ENCODE measurements at regions not wholly inside any gene's neighbourhood (a gene's known extent, or its start where the extent isn't known, plus 50 kb on each side); places are given as distances from the start of the nearest gene placed in this dataset.
A peak's percentile ranks its signal among the peaks of the same experiment; 100 is the strongest.

DNA sequence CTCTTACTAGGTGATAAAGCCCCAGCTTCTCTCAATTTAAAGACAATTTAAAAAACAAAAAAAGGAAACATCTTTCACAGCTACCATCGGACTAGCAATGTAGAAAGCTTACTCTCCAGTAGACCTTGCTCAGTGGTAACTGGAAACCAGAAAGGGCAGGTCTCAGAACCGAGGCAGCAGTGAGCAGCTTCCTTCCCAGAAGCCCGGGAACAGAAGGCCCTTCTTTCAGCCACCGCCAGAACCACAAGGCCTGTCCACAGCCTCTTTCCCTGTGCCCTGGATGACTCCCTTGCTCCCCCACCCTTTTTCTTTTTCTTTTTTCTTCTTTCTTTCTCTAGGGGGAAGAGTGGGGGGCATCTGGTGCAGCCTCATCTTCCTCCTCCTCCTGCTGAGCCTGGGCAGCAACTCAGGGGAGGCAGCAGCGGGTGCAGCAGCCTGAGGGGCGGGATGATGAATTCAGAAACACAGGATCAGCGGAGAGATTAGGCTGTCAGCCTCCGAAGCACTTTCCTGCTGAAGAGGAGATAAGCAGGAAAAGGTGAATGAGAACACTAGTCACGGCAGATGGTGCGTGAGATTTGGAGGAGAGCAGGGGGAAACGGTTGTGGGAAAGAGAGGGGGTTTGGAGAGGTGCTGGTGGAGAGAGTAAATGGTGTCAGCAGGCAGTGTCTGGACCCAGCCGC, 158.5 kb downstream of the ID4 start:
- Histone ChIP-seq H3K4me1 (ENCODE audit: insufficient read depth) (no peaks in the 10 kb centered on the region), H3K27me3 (replicated peaks; ENCODE audit: insufficient read depth) (no peaks in the 10 kb centered on the region), H3K27ac (no peak overlapping the region), H3K9ac (no peak overlapping the region), H2AFZ (no peak overlapping the region), H3K4me2 (ENCODE audit: unreplicated experiment) (no peak overlapping the region), H3K79me2 (ENCODE audit: insufficient read depth) (no peaks in the 10 kb centered on the region), H4K20me1 (ENCODE audit: insufficient read depth) (no peaks in the 10 kb centered on the region), H3F3A (ENCODE audit: insufficient read depth) (no peaks in the 10 kb centered on the region), H3K9me3 (ENCODE audit: low read depth) (no peaks in the 10 kb centered on the region), H3K9me2 (ENCODE audit: insufficient read depth) (no peaks in the 10 kb centered on the region), H3K36me3 (ENCODE audit: low read depth) (no peaks in the 10 kb centered on the region), H3K4me3 (no peak overlapping the region)
- DNase-seq = no peak
- in situ Hi-C loops (cut with MboI) = no loop called here
- TF ChIP-seq EZH2 (IDR thresholded peaks at IDR 0.05; ENCODE audit: insufficient read depth, poor library complexity, severe bottlenecking) = no peak
- no peak for TF ChIP-seq EZH2phosphoT487 (IDR thresholded peaks at IDR 0.05; ENCODE audit: insufficient read depth, low read depth)
- 37 to 38% methylated on average over 12 of the region's 12 CpGs for WGBS, 2 experiments (ENCODE audit: low coverage in 1 of 2, low lambda C conversion rate in 2 of 2, missing lambda C conversion rate in 2 of 2)

DNA sequence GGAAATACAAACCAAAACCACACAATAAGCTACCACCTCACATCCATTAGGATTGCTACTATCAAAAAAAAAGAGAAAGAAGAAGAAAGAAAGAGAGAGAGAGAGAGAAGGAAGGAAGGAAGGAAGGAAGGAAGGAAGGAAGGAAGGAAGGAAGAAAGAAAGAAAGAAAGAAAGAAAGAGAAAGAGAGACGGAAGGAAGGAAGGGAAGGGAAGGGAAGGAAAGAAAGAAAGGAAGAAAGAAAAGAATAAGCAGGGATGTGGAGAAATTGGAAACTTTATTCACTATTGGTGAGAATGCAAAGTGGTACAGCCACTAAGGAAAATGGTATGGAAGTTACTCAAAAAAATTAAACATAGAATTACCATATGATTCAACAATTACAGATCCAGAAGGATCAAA, 159.9 kb downstream of the ID4 start:
- TF ChIP-seq EZH2phosphoT487 (IDR thresholded peaks at IDR 0.05; ENCODE audit: insufficient read depth, low read depth) (no peak), EZH2 (IDR thresholded peaks at IDR 0.05; ENCODE audit: insufficient read depth, poor library complexity, severe bottlenecking) (no peak)
- no peak for DNase-seq
- in situ Hi-C loops (cut with MboI) = no loop called here

DNA sequence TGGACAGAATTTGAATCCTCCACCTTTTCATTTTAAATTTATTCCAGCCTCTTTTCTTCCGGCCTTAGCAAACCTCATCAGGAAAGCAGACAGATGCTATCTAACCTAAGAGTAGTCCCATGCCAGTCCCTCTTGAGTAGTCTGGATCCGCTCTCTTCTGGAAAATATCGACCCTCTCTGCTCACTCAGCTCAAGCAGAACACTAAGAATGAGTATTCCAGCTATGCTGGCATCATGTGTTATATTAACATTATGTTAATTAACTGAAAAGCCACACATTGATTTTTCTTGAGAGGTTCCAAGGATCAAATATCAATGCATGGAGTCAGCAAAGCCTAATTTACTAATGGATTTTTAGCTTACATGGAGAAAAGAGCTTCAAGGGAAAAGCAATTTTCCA, 161.4 kb downstream of the ID4 start:
- H3K4me3 ChIP-seq = no peak overlapping the region
- in situ Hi-C loops (cut with MboI) = no loop called here
- H3K79me2 ChIP-seq (ENCODE audit: insufficient read depth) = no peaks in the 10 kb centered on the region
- no peaks in the 10 kb centered on the region for H3K4me1 ChIP-seq (ENCODE audit: insufficient read depth)
- no peak overlapping the region for H3K27ac ChIP-seq
- H2AFZ ChIP-seq = no peak overlapping the region
- no peaks in the 10 kb centered on the region for H3K27me3 ChIP-seq (replicated peaks; ENCODE audit: insufficient read depth)
- H3K36me3 ChIP-seq (ENCODE audit: low read depth) = no peaks in the 10 kb centered on the region
- no peak for TF ChIP-seq EZH2 (IDR thresholded peaks at IDR 0.05; ENCODE audit: insufficient read depth, poor library complexity, severe bottlenecking)
- no peak for TF ChIP-seq EZH2phosphoT487 (IDR thresholded peaks at IDR 0.05; ENCODE audit: insufficient read depth, low read depth)
- no peak overlapping the region for H3K9ac ChIP-seq
- no peak for DNase-seq
- no peak overlapping the region for H3K4me2 ChIP-seq (ENCODE audit: unreplicated experiment)
- no peaks in the 10 kb centered on the region for H3K9me3 ChIP-seq (ENCODE audit: low read depth)
- no peaks in the 10 kb centered on the region for H3F3A ChIP-seq (ENCODE audit: insufficient read depth)
- no peaks in the 10 kb centered on the region for H4K20me1 ChIP-seq (ENCODE audit: insufficient read depth)
- 33 to 36% methylated on average over 3 of the region's 3 CpGs for WGBS, 2 experiments (ENCODE audit: low coverage in 1 of 2, low lambda C conversion rate in 2 of 2, missing lambda C conversion rate in 2 of 2)
- no peaks in the 10 kb centered on the region for H3K9me2 ChIP-seq (ENCODE audit: insufficient read depth)

More for the DNA sequence above, 159.9 kb downstream of the ID4 start:
- Histone ChIP-seq H2AFZ (no peak overlapping the region), H3K27ac (no peak overlapping the region), H4K20me1 (ENCODE audit: insufficient read depth) (no peaks in the 10 kb centered on the region), H3K9me2 (ENCODE audit: insufficient read depth) (no peaks in the 10 kb centered on the region), H3K9ac (no peak overlapping the region), H3K79me2 (ENCODE audit: insufficient read depth) (no peaks in the 10 kb centered on the region), H3K4me3 (no peak overlapping the region), H3K9me3 (ENCODE audit: low read depth) (no peaks in the 10 kb centered on the region), H3K36me3 (ENCODE audit: low read depth) (no peaks in the 10 kb centered on the region), H3F3A (ENCODE audit: insufficient read depth) (no peaks in the 10 kb centered on the region), H3K4me2 (ENCODE audit: unreplicated experiment) (no peak overlapping the region), H3K4me1 (ENCODE audit: insufficient read depth) (no peaks in the 10 kb centered on the region), H3K27me3 (replicated peaks; ENCODE audit: insufficient read depth) (no peaks in the 10 kb centered on the region)
- 62 to 93% methylated on average over 1 of the region's 1 CpG for WGBS, 2 experiments (ENCODE audit: low coverage in 1 of 2, low lambda C conversion rate in 2 of 2, missing lambda C conversion rate in 2 of 2)

- no peaks in the 10 kb centered on the region for H3K27me3 ChIP-seq (replicated peaks; ENCODE audit: insufficient read depth)
- no peak for TF ChIP-seq EZH2 (IDR thresholded peaks at IDR 0.05; ENCODE audit: insufficient read depth, poor library complexity, severe bottlenecking)
- TF ChIP-seq EZH2phosphoT487 (IDR thresholded peaks at IDR 0.05; ENCODE audit: insufficient read depth, low read depth) = no peak
- in situ Hi-C loops (cut with MboI) = no loop called here
- no peaks in the 10 kb centered on the region for H3K4me1 ChIP-seq (ENCODE audit: insufficient read depth)
- H3K9me3 ChIP-seq (ENCODE audit: low read depth) = no peaks in the 10 kb centered on the region
- DNase-seq = peak; percentile 18
- no peaks in the 10 kb centered on the region for H3K36me3 ChIP-seq (ENCODE audit: low read depth)
- H3K9ac ChIP-seq = no peak overlapping the region
- no peak overlapping the region; the same call in 1 of the 2 replicates for H2AFZ ChIP-seq
- H3F3A ChIP-seq (ENCODE audit: insufficient read depth) = no peaks in the 10 kb centered on the region
- H3K4me3 ChIP-seq = no peak overlapping the region
- 38 to 41% methylated on average over 7 of the region's 7 CpGs for WGBS, 2 experiments (ENCODE audit: low coverage in 1 of 2, low lambda C conversion rate in 2 of 2, missing lambda C conversion rate in 2 of 2)
- no peak overlapping the region for H3K4me2 ChIP-seq (ENCODE audit: unreplicated experiment)
- H3K9me2 ChIP-seq (ENCODE audit: insufficient read depth) = no peaks in the 10 kb centered on the region
- no peak overlapping the region for H3K27ac ChIP-seq
- no peaks in the 10 kb centered on the region for H3K79me2 ChIP-seq (ENCODE audit: insufficient read depth)
- no peaks in the 10 kb centered on the region for H4K20me1 ChIP-seq (ENCODE audit: insufficient read depth)
Observed at GRCh38 chr6:19999319-20000191, 162.4 kb downstream of the ID4 start.

Data from GM23248 (cell line).